HG03432 (cell line): ENCODE measurements at regions not wholly inside any gene's neighbourhood (a gene's known extent, or its start where the extent isn't known, plus 50 kb on each side); places are given as distances from the start of the nearest gene placed in this dataset.
"Not testable (repeated sequence)": the region's sequence is repeated elsewhere in the genome, so short reads cannot be mapped to it uniquely, and the experiment has no call there.

Experiments used
- ATAC-seq: cut with Tn5 transposase; IDR thresholded peaks from one replicate; pipeline ENCODE4 v1.9.1; 2021; ENCODE audit warnings: mild to moderate bottlenecking, moderate library complexity; ENCODE audit not compliant: unreplicated experiment

DNA sequence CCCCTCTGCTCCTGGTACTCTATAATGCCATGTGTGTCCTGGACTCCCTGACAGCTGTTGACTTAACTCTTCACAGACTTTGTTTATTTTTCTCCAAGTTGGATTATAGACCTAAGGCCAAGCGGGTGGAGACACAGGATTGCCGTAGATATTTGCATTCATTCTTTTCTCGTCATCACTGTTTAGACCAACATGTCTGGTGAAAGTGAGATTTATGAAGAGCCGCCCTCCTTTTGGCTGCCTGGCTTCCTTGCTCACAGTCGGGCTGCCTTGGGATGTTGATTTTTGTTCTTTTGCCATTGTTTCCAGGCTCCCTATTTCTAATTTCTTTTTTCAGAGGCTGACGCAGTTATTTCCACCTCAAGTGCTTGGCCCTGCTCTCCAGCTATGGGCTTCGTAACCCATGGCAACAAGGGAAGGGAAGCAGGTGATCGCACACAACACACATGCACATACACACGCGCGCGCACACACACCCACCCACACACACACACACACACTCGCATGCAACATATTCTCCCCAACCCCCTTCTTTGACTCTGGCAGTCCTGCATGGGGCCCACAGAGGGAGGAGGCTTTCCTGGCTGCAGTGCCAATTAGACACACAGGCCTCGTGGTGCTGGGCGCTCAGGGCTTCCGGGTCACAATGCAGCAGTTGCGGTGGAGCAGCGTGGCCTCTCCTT, 296.5 kb downstream of the MTX2 start:
- no peak for ATAC-seq

DNA sequence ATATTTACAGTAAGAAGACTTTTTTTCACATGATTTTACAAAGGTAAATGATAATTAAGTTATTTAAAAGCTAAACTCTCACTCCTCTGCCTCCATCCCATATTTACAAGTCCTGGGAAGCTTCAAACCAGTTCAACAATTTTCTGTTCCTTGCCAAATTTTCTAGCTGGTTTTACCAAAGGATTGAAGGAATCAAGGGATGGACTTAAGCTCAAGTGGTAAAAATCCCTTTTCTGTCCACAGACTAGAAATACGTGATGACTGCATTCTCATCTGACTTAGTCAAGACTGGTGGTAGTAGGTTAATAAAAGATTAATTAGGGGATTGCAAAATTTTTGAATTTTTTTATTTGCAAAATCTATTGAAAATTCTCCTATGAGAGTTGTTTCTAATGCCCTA, 297.3 kb downstream of the MTX2 start:
- no peak for ATAC-seq

DNA sequence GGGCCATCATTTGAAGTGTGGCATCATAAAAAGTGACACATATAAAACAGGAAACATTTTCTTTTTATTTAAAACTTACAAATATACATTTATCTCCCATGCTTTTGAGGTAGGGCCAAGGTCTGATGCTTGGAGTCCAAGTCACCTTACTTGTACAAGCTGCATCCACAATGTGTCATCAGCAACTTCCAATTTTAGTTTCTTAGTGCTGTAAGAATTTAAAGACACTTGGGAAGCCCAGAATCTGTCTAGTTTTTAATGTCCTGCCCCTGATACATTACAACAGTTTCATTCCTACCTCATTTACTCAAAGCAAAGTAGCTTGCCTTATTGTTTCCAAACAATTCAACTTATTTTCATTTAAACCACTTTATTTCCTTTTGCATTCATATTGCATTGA, 297.7 kb downstream of the MTX2 start:
- ATAC-seq, result no peak

DNA sequence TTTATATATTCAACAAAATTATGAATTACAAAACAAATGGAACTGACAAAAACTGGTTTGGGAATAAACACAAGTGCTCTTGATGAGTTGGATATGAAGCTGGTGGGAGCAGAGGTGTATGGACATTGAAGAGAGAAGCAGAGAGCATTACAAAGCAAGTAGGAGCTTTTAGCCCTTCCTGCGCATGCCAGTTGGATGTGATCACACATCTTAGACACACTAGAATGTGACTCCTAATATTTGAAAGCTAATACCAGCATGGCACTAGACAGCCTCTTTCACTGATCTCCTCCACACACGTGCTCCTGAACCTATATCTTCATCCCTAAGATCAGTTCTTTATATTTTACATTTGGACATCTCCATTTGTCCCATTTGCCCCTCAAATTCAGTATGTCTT, 298.1 kb downstream of the MTX2 start:
- no peak for ATAC-seq

DNA sequence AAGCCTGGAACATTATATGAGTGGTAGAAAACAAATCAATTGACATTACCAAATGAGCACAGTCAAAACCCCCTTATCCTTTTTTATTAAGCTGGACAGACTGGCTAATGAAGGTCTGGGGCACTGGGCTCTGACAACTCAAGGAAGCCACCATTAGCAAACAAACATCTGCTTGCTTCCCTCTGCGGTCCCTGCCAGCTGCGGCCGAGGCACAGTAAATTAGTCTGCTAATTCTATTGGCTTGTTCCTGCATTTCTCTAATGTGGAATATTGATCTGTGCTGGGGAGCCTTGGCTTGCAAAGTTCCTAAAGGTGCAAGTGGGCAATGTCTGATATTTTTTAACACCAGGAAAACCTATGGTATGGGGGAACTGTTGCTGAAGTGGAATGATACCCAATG, 300.3 kb downstream of the MTX2 start:
- ATAC-seq, result no peak

DNA sequence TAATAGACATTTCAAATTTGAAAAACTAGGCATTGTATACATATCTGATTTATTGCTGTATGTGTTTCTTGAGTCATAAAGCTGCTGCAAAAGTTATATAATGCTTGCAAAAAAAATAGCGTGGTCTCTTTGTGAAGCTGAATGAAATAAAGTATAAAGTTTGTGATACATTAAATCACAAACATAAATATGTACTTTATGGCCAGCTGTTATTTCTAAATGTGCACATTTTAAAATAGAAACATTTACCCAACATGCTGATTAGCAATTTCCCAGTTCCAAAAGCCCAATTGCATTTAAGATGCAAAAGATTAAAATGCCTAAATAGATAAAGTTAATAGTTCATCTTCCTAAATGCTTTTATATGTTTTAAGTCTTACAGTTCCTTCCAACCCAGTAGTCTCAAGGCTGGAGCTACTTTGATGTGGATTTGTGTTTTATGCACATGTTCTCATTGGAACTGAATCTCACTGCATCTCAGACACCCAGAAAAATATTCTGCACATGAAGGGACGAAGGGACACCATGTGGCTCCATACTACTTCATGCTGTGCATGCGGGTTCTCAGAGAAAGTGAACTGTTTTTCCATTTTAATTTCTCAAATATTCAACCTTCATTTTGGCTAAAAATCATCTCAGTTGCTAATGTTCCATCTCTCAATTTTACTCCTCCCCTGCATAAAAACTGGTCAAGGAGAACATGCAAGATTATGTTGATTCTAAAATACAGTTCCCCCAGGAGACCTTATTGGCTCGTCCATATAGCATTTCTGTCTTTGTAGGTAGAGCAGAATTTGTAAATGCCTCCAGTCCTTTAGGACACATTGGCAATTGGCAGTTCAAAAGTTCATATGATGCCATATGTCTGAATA, 304.6 kb downstream of the MTX2 start:
- no peak for ATAC-seq

DNA sequence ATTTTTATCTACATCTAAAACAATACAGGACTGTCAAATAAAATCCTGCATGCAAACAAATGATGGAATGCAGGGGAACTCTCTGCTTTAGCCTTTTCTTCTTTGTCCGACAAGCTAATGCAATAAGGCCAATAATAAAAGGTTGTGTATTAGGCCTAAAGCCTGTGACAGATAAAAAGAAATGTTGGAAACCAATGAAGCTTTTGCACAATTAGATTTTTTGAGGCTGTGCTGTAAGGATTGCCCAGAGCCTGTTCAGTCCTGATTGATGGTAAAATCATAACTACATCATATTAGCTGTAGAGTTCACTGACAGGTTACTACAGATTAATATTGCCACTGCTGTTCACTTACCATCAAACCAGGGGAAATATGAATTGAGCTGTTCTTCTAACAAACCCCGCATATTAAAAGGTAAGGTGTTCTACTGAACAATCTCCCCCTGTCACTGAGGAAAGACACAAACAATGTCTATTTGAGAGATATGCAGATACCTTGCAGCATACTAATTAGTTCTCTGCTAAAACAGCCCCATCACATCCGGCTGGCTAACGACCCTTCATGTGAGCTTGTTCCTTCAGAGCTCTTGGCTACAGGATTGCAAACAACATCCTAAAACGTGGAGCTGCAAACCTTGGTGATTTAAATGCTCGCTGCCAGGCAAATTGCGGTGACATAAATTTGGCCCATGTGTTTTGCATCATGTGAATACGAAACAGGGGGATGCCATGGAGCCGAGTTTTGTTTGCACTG, 305.4 kb downstream of the MTX2 start:
- ATAC-seq, result no peak

DNA sequence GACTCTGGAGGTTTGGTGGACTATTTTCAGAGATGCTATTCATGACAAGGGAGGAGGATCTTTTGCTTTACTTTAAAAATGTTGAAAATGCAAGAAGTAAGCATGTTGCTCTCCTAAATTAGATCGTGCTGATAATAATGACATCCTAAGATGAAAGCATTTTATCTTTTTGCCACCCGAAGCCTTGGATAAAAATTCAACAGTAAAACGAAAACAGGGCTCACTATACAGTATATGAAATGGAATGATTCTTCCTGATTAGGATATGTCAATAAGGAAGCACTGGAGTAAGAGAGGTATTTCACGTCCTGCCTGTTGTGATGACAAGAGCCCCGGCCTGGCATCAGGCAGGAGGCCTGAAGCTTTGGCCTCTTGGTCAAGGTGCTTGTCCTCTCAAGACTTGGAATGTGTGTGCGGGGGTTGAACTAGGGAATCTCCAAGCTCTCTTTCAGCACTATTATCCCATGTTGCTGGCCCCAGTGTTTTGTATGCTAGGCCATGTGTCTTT, 306.0 kb downstream of the MTX2 start:
- ATAC-seq, result no peak

DNA sequence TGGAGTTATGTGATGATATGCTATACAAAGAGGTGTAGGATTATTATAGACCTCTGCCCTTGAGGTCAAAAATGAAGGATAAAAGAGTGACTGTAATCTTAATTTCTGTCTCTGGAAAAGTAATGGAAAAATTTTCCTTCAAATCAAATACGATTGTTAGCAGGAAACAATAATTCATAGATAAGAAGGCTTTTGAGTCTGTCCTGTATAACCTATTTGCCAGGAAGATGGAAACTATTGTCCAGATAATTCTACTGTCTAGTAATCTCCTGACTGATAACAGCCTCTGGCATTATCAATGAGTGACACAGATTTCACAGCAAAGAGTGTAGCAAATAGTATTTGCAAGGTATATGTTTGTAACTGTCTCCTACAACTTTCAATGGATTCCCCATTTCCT, 307.8 kb downstream of the MTX2 start:
- no peak for ATAC-seq

DNA sequence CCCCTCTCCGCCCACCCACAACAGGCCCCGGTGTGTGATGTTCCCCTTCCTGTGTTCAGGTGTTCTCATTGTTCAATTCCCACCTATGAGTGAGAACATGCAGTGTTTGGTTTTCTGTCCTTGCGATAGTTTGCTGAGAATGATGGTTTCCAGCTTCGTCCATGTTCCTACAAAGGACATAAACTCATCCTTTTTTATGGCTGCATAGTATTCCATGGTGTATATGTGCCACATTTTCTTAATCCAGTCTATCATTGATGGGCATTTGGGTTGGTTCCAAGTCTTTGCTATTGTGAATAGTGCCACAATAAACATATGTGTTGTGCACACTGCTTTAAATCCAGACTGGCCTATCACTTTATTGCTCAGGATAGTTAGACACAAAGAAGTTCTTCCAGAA, 309.1 kb downstream of the MTX2 start:
- not testable (repeated sequence) for ATAC-seq

DNA sequence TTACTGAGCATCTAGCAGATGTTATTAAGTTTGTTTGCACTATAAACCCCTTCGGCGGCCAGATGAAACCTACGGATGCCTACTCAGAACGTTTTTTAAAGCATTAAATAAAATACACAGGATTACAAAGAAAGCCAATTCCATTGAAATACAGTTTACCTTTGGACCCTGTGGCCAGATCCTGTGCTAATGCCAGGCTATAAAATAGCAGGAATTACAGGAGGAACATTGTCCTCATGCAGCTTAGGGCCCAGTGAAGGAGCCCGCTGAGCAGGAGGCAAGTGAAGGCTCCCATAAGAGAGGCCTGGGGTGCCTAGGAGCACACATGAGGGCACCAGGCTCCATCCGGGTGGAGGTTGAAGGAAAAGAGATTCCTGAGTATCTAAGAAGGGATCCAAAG, 310.4 kb downstream of the MTX2 start:
- ATAC-seq, result no peak

DNA sequence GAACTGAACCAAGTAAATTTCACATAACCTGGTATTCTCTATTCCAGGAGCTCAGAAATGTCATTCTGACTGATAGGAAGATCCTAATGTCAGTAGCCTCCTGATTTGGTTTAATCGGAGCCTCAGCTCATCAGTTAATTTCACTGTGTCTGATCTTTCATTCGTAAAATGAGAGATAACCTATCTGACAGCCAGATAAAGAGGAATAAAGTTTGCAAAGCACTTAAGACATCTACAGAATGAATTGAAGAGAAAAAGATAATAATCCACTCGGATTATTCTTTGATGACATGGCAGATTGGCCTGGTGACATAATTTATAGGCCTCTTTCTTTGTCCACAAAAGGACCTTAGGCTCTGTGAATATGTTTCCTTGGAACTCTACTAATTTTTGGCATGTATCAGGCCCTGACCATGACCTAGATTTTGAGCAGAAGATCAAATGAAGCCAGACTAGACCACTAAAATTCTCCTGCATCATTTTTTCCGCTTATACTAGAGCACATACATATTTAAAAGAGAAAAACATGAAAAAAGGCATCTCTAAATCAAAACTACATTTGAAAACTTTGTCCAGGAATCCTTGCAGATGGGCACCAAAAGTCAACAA, 312.4 kb downstream of the MTX2 start:
- ATAC-seq, result no peak

DNA sequence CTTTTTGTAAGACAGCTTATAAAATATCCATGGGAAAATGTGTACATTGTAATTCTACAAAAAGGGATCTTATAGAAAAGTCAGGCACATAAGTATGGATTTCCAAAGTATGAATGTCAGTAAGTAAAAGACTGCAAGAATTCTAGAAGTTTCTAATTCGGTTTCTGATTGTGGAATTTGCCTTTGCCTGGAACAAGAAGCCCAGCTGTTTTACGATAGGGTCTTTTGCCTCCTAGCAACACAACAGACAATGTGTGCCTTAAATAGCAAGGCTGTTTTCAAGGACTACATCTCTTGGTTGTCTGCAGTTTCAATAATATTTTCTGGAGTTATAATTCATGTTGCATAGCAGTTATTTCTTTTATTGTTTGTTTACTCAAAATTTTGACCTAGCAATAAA, 312.9 kb downstream of the MTX2 start:
- ATAC-seq, result no peak

DNA sequence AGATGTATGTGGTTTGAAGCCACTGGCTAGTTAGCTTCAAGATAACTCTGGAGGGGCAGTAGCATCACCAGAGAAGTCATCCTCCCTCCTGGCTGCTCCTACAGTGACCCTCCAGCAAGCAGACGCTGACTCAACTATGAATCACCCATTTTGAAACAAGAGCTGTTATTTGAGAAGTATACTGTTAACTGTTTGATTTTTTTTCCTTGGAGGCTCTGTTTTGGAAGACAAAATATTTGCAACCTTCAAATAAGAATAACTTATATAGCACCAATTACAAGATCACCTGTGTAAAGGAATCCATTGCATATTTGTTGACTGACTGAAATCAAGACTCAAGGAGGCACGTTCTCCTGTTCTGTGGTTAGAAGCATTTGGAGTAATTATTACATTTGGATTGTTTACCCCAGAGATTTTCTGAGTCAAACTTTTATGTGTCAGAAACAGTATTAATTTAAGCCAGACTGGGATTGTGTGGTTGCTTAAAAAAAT, 313.8 kb downstream of the MTX2 start:
- no peak for ATAC-seq

DNA sequence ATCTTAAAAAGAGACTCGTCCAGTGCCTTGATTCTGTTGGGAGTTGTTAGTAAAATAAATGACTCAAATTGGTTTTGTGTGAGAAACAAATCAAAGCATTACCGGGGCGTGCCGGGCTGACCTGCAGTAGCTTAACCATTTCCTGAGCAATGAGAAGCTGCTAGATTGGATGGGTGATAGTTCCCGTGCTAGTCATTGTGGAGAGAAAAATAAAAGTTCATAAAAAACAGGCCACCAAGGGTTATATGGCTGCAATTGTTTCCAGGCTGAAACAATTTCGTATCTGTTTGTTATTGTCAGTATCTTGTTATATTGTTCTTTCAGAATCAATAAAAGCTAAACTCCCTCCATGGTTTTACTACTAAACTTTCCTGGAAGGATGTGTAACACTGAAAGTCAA, 314.4 kb downstream of the MTX2 start:
- ATAC-seq, result no peak

DNA sequence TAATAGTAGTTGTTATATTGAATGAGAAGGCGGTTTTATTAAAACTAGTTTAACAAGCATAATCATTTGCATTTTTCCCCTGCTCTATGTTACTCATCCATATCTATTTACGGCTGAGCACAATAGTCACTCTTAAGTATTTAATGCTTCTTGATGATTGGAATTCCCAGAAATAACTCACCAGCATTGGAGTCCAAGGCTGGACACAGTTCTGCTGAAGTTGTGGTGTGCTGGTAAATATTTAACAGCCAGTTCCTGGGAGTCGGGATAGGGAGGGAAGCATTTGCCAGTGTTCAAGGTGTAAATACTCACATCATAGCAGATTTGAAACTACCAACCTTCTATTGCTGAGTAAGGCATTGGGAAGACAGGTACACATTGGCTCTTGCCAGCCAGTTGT, 315.1 kb downstream of the MTX2 start:
- no peak for ATAC-seq

DNA sequence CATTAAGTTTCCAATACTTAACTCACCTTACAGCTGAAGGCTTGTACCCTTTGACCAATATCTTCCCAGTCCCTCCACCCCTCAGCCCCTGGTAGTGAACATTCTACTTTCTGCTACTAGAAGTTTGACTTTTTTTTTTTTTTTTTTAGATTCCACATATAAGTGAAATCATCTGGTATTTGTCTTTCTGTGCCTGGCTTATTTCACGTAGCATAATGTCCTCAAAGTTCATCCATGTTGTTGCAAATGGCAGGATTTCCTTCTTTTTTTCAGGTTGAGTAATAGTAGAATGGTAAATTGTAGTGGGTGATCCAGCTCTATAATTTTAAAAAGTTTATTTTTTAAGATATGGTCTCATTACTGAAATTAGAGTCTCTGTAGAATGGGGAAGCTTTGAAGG, 316.0 kb downstream of the MTX2 start:
- no peak for ATAC-seq

DNA sequence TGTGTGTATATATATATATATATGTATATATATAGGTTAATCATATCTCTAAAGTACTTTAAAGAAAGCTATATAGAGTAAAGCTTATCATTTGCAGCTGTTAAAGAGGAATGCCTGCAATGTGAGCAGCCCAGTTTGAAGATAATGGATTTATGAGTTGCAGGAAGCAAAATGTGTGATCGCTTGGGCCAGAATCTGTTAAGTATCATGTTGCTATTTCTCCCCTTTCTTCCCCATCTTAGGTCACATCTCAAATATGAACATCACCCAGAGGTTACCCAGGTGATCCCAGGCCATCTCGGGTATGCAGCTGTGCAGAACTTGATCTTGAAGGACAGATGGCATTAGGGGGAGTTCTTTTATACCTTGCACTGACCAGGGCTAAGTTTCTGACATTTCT, 316.5 kb downstream of the MTX2 start:
- no peak for ATAC-seq

DNA sequence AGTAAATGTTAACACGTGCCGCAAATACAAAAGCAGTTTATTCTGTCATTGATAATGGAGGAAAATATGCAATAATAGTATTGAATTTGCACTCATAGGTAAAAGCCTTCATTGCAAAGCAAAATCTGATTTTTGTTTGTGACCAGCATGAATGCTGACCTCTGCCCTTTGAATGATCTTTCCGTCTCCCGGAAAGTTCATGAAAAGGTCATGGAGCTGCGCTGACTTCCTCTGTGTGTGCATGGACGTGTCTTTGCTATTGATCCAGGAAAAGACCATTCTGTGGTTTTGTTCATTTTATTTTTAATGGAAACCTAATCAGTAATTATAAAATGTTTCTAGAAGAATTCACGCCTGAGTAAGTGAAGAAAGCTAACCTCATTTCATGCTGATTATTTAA, 320.0 kb downstream of the MTX2 start:
- no peak for ATAC-seq

DNA sequence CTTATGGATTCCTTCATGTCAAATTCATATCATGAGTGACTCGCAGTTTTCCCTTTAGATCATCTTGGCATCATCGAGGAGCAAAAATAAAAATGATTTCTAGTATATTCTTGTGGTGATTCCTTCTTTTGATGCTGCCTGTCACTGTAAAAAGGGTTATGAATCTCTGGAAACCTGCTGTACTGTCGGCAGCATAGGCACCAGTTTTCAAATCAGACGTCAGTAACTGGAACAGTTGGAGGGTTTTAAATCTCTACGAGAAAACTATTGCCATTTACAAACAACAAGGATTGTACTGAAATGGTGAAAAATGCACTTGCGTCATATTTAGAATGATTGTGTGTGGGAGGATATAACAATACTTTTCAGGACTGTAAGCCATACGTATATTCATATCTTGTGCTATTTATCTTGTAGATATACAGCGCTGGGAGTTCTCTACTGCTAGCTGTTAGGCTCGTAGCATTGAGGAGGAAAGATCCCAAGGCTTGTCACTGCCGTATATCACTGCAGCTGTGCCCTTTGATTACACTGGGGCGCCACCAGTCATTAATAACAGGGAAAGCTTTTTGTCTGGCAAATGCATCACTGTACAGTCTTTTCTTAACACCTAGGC, 320.7 kb downstream of the MTX2 start:
- no peak for ATAC-seq

DNA sequence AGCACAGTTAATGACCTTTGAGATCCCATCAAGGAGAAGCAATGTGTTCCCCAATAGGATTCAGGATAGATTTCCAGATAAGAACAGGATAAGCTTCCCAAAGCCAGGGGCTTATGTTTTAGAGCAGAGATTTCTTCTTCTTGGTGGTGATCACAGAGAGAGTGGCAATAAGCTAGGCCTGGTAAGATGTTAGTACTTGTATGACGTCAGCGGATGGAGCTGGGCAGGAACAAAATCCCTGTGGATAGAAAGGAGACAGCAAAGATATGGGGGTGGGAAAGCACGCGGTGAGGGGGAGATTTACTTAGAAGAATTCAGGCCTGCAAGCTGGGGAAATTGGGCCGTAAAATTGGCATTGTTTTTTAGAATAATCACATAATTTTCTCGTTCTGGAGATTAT, 323.0 kb downstream of the MTX2 start:
- no peak for ATAC-seq
